Left ventricle myocardium inferior (tissue), 1 donor: ENCODE measurements at regions not wholly inside any gene's neighbourhood (a gene's known extent, or its start where the extent isn't known, plus 50 kb on each side); places are given as distances from the start of the nearest gene placed in this dataset.

ENCODE experiments used
- DNase-seq: peaks from one replicate; pipeline ENCODE4 v3.0.0-alpha.2; 2020
- H3K27ac ChIP-seq: fragments of 200-600 bp; replicated peaks from 2 replicates; pipeline ENCODE4 v1.8.0; 2021
- H3K27me3 ChIP-seq: fragments of 200-600 bp; 2 replicates; pipeline ENCODE4 v1.8.0; 2021; ENCODE audit warnings: low read depth
- H3K36me3 ChIP-seq: fragments of 200-600 bp; 2 replicates; pipeline ENCODE4 v1.8.0; 2021
- H3K4me1 ChIP-seq: fragments of 200-600 bp; 2 replicates; pipeline ENCODE4 v1.8.0; 2021
- H3K4me3 ChIP-seq: fragments of 200-600 bp; 2 replicates; pipeline ENCODE4 v1.8.0; 2021; ENCODE audit warnings: mild to moderate bottlenecking, moderate library complexity
- H3K9me3 ChIP-seq: fragments of 200-600 bp; replicated peaks from 2 replicates; pipeline ENCODE4 v1.8.0; 2021
- CTCF ChIP-seq: fragments of 200-600 bp; IDR thresholded peaks from 2 replicates; pipeline ENCODE4 v1.8.0; 2021; ENCODE audit warnings: antibody characterized with exemption, mild to moderate bottlenecking, borderline replicate concordance
- intact Hi-C: fragments of 100-400 bp; cut with micrococcal nuclease; formaldehyde crosslinking; loops from one replicate; pipeline ENCODE4 v1.11.0; 2022
- donor health status: DM: no; HTN: yes; CAD: no; lungs with severe emphysema.

GRCh38 chr3:170759511-170760173 is 110.4 kb downstream of the RPL22L1 start:
- no peaks in the 10 kb centered on the region for H3K36me3 ChIP-seq
- H3K27me3 ChIP-seq, result no peaks in the 10 kb centered on the region
- H3K4me1 ChIP-seq, result no peaks in the 10 kb centered on the region
- no peaks in the 10 kb centered on the region for H3K9me3 ChIP-seq
- no peak for DNase-seq
- TF ChIP-seq CTCF, result no peak
- intact Hi-C loops, result no loop called here
- H3K4me3 ChIP-seq, result no peak overlapping the region
- H3K27ac ChIP-seq, result no peak overlapping the region

GRCh38 chr3:170757038-170757437 is 113.0 kb downstream of the RPL22L1 start:
- intact Hi-C loops, result no loop called here
- Histone ChIP-seq H3K4me3 (no peak overlapping the region), H3K4me1 (peaks cover 3% of the 10 kb centered on the region), H3K27me3 (no peaks in the 10 kb centered on the region), H3K9me3 (no peaks in the 10 kb centered on the region), H3K27ac (no peak overlapping the region), H3K36me3 (no peaks in the 10 kb centered on the region)
- TF ChIP-seq CTCF, result no peak
- no peak for DNase-seq

- no peak for TF ChIP-seq CTCF
- no peak overlapping the region for H3K4me3 ChIP-seq
- H3K4me1 ChIP-seq, result peaks cover 14% of the 10 kb centered on the region
- no peak for DNase-seq
- H3K36me3 ChIP-seq, result no peaks in the 10 kb centered on the region
- H3K9me3 ChIP-seq, result no peaks in the 10 kb centered on the region
- H3K27ac ChIP-seq, result no peak overlapping the region
- intact Hi-C loops, result no loop called here
- H3K27me3 ChIP-seq, result no peaks in the 10 kb centered on the region
These were observed 115.7 kb downstream of the RPL22L1 start for GRCh38 chr3:170754311-170754693.

- no peaks in the 10 kb centered on the region for H3K9me3 ChIP-seq
- intact Hi-C loops, result no loop called here
- H3K36me3 ChIP-seq, result no peaks in the 10 kb centered on the region
- no peak overlapping the region for H3K27ac ChIP-seq
- TF ChIP-seq CTCF, result no peak
- H3K27me3 ChIP-seq, result no peaks in the 10 kb centered on the region
- peaks cover 14% of the 10 kb centered on the region for H3K4me1 ChIP-seq
- DNase-seq, result no peak
- no peak overlapping the region for H3K4me3 ChIP-seq
These were observed 116.3 kb downstream of the RPL22L1 start for GRCh38 chr3:170753421-170754310.

GRCh38 chr3:170752571-170753155 is 117.3 kb downstream of the RPL22L1 start:
- TF ChIP-seq CTCF, result no peak
- intact Hi-C loops, result no loop called here
- H3K27ac ChIP-seq, result no peak overlapping the region
- H3K9me3 ChIP-seq, result no peaks in the 10 kb centered on the region
- H3K27me3 ChIP-seq, result no peaks in the 10 kb centered on the region
- H3K4me1 ChIP-seq, result peaks cover 14% of the 10 kb centered on the region
- no peak overlapping the region for H3K4me3 ChIP-seq
- H3K36me3 ChIP-seq, result no peaks in the 10 kb centered on the region
- DNase-seq, result no peak
